Esophagus squamous epithelium (tissue), 4 donors: ENCODE measurements at regions not wholly inside any gene's neighbourhood (a gene's known extent, or its start where the extent isn't known, plus 50 kb on each side); places are given as distances from the start of the nearest gene placed in this dataset.

Experiments
- POLR2A ChIP-seq, 4 donors: fragments of 450-650 bp; IDR thresholded peaks; one replicate each; pipeline ENCODE4 v1.6.1; 2017; ENCODE audit warnings: antibody characterized with exemption in 4 of 4, mild to moderate bottlenecking in 4 of 4, moderate library complexity in 3 of 4
- TF ChIP-seq, protein P1 (sequence below), 6 experiments: fragments of 450-650 bp in 4 of 6; fragments of 200-600 bp in 2 of 6; sonication (generic) in 2 of 6; IDR thresholded peaks; one replicate each; pipeline ENCODE4 v1.5.1; 2016 to 2019; ENCODE audit warnings: antibody characterized with exemption in 6 of 6, mild to moderate bottlenecking in 4 of 6, moderate library complexity in 4 of 6

DNA sequence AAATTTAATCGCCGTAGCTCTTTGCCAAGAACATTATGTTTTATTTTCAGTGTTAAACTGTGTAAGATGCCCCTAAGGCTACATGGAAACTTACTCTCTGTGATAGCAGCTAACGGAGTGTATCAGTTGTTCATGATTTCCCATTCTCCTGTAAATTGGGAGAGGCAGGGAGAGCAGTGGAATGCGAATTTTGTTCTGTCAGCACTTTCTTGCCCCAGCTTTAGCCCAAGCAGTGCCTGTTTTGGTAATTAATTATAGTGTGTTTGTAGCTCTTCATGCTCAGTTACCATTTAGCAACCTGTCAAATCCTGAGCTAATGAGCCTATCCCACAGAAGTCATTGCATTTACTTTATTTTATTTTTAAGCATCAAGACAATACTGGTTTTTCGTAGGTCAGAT, 475.1 kb upstream of the RBFOX1 start:
- TF ChIP-seq, protein P1, sequence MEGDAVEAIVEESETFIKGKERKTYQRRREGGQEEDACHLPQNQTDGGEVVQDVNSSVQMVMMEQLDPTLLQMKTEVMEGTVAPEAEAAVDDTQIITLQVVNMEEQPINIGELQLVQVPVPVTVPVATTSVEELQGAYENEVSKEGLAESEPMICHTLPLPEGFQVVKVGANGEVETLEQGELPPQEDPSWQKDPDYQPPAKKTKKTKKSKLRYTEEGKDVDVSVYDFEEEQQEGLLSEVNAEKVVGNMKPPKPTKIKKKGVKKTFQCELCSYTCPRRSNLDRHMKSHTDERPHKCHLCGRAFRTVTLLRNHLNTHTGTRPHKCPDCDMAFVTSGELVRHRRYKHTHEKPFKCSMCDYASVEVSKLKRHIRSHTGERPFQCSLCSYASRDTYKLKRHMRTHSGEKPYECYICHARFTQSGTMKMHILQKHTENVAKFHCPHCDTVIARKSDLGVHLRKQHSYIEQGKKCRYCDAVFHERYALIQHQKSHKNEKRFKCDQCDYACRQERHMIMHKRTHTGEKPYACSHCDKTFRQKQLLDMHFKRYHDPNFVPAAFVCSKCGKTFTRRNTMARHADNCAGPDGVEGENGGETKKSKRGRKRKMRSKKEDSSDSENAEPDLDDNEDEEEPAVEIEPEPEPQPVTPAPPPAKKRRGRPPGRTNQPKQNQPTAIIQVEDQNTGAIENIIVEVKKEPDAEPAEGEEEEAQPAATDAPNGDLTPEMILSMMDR (IDR thresholded peaks at IDR 0.05): no peak
- no peak for TF ChIP-seq POLR2A (IDR thresholded peaks at IDR 0.05)
